ENCODE measurements at regions not wholly inside any gene's neighbourhood (a gene's known extent, or its start where the extent isn't known, plus 50 kb on each side); places are given as distances from the start of the nearest gene placed in this dataset.
"Not testable (repeated sequence)": the region's sequence is repeated elsewhere in the genome, so short reads cannot be mapped to it uniquely, and the experiment has no call there.

- TF ChIP-seq CTCF (conservative IDR thresholded peaks at IDR 0.05; ENCODE audit: low read depth, low read length): peak; percentile 58
- DNase-seq (ENCODE audit: low read depth): peak; percentile 15
- no peak overlapping the region for H3K4me3 ChIP-seq (ENCODE audit: low read depth, low read length)
Observed at GRCh38 chr11:39365809-39366436, 2093.5 kb downstream of the LRRC4C start.

GRCh38 chr11:39363571-39363970, 2095.9 kb downstream of the LRRC4C start:
- no peak for TF ChIP-seq CTCF (conservative IDR thresholded peaks at IDR 0.05; ENCODE audit: low read depth, low read length)
- DNase-seq (ENCODE audit: low read depth): no peak
- no peak overlapping the region for H3K4me3 ChIP-seq (ENCODE audit: low read depth, low read length)

- no peak for DNase-seq (ENCODE audit: low read depth)
- TF ChIP-seq CTCF (conservative IDR thresholded peaks at IDR 0.05; ENCODE audit: low read depth, low read length): peak; percentile 4
- H3K4me3 ChIP-seq (ENCODE audit: low read depth, low read length): no peak overlapping the region
Observed at GRCh38 chr11:39361557-39361956, 2097.9 kb downstream of the LRRC4C start.

- no peak for TF ChIP-seq CTCF (conservative IDR thresholded peaks at IDR 0.05; ENCODE audit: low read depth, low read length)
- DNase-seq (ENCODE audit: low read depth): no peak
- H3K4me3 ChIP-seq (ENCODE audit: low read depth, low read length): no peak overlapping the region
Observed at GRCh38 chr11:39345834-39346442, 2113.5 kb downstream of the LRRC4C start.

- DNase-seq (ENCODE audit: low read depth): no peak
- TF ChIP-seq CTCF (conservative IDR thresholded peaks at IDR 0.05; ENCODE audit: low read depth, low read length): no peak
- H3K4me3 ChIP-seq (ENCODE audit: low read depth, low read length): no peak overlapping the region
Observed at GRCh38 chr11:39341461-39341860, 2118.0 kb downstream of the LRRC4C start.

- DNase-seq (ENCODE audit: low read depth); H3K4me3 ChIP-seq (ENCODE audit: low read depth, low read length): not testable (repeated sequence)
Observed at GRCh38 chr11:39333006-39333405, 2126.4 kb downstream of the LRRC4C start.

GRCh38 chr11:39327302-39327701, 2132.2 kb downstream of the LRRC4C start:
- no peak for DNase-seq (ENCODE audit: low read depth)
- H3K4me3 ChIP-seq (ENCODE audit: low read depth, low read length): no peak overlapping the region
- TF ChIP-seq CTCF (conservative IDR thresholded peaks at IDR 0.05; ENCODE audit: low read depth, low read length): no peak

GRCh38 chr11:39311888-39312287, 2147.6 kb downstream of the LRRC4C start:
- not testable (repeated sequence) for DNase-seq (ENCODE audit: low read depth); H3K4me3 ChIP-seq (ENCODE audit: low read depth, low read length)
